HFFc6 (cell line): ENCODE measurements at regions not wholly inside any gene's neighbourhood (a gene's known extent, or its start where the extent isn't known, plus 50 kb on each side); places are given as distances from the start of the nearest gene placed in this dataset.

ENCODE experiments used
- DNase-seq: peaks from one replicate; pipeline ENCODE4 v3.0.0-alpha.2; 2018
- H3K27ac Mint-ChIP-seq: 2 replicates; pipeline ENCODE4 v1.8.0; 2020; ENCODE audit warnings: mild to moderate bottlenecking, mixed read lengths
- H3K27me3 Mint-ChIP-seq: 2 replicates; pipeline ENCODE4 v1.8.0; 2021; ENCODE audit warnings: mild to moderate bottlenecking, moderate library complexity, mixed read lengths; ENCODE audit not compliant: insufficient read depth
- H3K36me3 Mint-ChIP-seq: 2 replicates; pipeline ENCODE4 v1.8.0; 2021; ENCODE audit warnings: low read depth, mixed read lengths
- H3K4me1 Mint-ChIP-seq: 2 replicates; pipeline ENCODE4 v1.8.0; 2020; ENCODE audit warnings: low read depth, mixed read lengths
- H3K4me3 Mint-ChIP-seq: 2 replicates; pipeline ENCODE4 v1.8.0; 2020; ENCODE audit warnings: mild to moderate bottlenecking, moderate library complexity, mixed read lengths
- H3K9me3 Mint-ChIP-seq: 2 replicates; pipeline ENCODE4 v1.8.0; 2020; ENCODE audit warnings: mild to moderate bottlenecking, mixed read lengths
- CTCF ChIP-seq: fragments of 200-600 bp; sonication (generic); IDR thresholded peaks from 2 replicates; pipeline ENCODE4 v1.5.0; 2021; ENCODE audit warnings: antibody characterized with exemption, mild to moderate bottlenecking

GRCh38 chr4:122065915-122066314, 86.2 kb upstream of the BLTP1 start:
- TF ChIP-seq CTCF, result no peak

GRCh38 chr4:122065149-122065548, 87.0 kb upstream of the BLTP1 start:
- Mint-ChIP-seq H3K4me1 (no peaks in the 10 kb centered on the region), H3K27ac (no peak overlapping the region), H3K27me3 (no peaks in the 10 kb centered on the region; the same call in 1 of the 2 replicates), H3K9me3 (no peaks in the 10 kb centered on the region), H3K4me3 (no peak overlapping the region), H3K36me3 (no peaks in the 10 kb centered on the region)
- no peak for TF ChIP-seq CTCF
- DNase-seq, result no peak

More at GRCh38 chr4:122065915-122066314, 86.2 kb upstream of the BLTP1 start:
- H3K36me3 Mint-ChIP-seq, result no peaks in the 10 kb centered on the region
- no peaks in the 10 kb centered on the region for H3K4me1 Mint-ChIP-seq
- no peak overlapping the region for H3K27ac Mint-ChIP-seq
- no peak for DNase-seq
- H3K9me3 Mint-ChIP-seq, result no peaks in the 10 kb centered on the region
- no peaks in the 10 kb centered on the region; the same call in 1 of the 2 replicates for H3K27me3 Mint-ChIP-seq
- no peak overlapping the region for H3K4me3 Mint-ChIP-seq

GRCh38 chr4:122053186-122053585, 98.9 kb upstream of the BLTP1 start:
- Mint-ChIP-seq H3K36me3 (no peaks in the 10 kb centered on the region), H3K27ac (no peak overlapping the region), H3K4me3 (no peak overlapping the region), H3K9me3 (no peaks in the 10 kb centered on the region), H3K27me3 (no peaks in the 10 kb centered on the region; the same call in 1 of the 2 replicates), H3K4me1 (no peaks in the 10 kb centered on the region)
- no peak for TF ChIP-seq CTCF
- no peak for DNase-seq

GRCh38 chr4:122052677-122053076, 99.5 kb upstream of the BLTP1 start:
- Mint-ChIP-seq H3K36me3 (no peaks in the 10 kb centered on the region), H3K27me3 (peaks cover under 1% of the 10 kb centered on the region), H3K9me3 (no peaks in the 10 kb centered on the region), H3K27ac (no peak overlapping the region), H3K4me3 (no peak overlapping the region), H3K4me1 (no peaks in the 10 kb centered on the region)
- TF ChIP-seq CTCF, result no peak
- DNase-seq, result no peak

GRCh38 chr4:122050841-122051240, 99.0 kb upstream of the TRPC3 start:
- no peaks in the 10 kb centered on the region for H3K36me3 Mint-ChIP-seq
- no peak for DNase-seq
- peaks cover 1% of the 10 kb centered on the region for H3K27me3 Mint-ChIP-seq
- H3K9me3 Mint-ChIP-seq, result no peaks in the 10 kb centered on the region
- no peak overlapping the region for H3K27ac Mint-ChIP-seq
- peaks cover 1% of the 10 kb centered on the region for H3K4me1 Mint-ChIP-seq
- H3K4me3 Mint-ChIP-seq, result no peak overlapping the region
- TF ChIP-seq CTCF, result no peak
